ENCODE measurements at regions not wholly inside any gene's neighbourhood (a gene's known extent, or its start where the extent isn't known, plus 50 kb on each side); places are given as distances from the start of the nearest gene placed in this dataset.

DNA sequence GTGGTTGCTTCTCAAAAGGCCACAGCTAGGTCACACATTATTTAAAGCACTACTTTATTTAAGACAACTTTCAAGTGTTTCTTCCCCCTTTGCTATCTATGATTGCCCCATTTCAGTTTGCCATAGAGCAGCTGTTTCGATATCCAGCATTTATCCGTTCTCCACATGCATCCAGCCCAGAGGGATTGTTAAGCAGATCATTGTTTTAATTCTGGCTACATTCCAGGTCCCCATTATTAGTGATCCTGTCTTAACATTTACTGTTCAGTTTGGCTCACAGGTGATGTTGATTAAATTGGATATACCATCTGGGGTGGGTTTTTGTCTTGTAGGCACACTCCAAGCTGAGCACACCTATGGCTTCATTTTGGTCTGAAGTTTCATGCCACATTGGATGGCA is 638.7 kb downstream of the ZEB2 start (continued):
- TF ChIP-seq, protein P1, sequence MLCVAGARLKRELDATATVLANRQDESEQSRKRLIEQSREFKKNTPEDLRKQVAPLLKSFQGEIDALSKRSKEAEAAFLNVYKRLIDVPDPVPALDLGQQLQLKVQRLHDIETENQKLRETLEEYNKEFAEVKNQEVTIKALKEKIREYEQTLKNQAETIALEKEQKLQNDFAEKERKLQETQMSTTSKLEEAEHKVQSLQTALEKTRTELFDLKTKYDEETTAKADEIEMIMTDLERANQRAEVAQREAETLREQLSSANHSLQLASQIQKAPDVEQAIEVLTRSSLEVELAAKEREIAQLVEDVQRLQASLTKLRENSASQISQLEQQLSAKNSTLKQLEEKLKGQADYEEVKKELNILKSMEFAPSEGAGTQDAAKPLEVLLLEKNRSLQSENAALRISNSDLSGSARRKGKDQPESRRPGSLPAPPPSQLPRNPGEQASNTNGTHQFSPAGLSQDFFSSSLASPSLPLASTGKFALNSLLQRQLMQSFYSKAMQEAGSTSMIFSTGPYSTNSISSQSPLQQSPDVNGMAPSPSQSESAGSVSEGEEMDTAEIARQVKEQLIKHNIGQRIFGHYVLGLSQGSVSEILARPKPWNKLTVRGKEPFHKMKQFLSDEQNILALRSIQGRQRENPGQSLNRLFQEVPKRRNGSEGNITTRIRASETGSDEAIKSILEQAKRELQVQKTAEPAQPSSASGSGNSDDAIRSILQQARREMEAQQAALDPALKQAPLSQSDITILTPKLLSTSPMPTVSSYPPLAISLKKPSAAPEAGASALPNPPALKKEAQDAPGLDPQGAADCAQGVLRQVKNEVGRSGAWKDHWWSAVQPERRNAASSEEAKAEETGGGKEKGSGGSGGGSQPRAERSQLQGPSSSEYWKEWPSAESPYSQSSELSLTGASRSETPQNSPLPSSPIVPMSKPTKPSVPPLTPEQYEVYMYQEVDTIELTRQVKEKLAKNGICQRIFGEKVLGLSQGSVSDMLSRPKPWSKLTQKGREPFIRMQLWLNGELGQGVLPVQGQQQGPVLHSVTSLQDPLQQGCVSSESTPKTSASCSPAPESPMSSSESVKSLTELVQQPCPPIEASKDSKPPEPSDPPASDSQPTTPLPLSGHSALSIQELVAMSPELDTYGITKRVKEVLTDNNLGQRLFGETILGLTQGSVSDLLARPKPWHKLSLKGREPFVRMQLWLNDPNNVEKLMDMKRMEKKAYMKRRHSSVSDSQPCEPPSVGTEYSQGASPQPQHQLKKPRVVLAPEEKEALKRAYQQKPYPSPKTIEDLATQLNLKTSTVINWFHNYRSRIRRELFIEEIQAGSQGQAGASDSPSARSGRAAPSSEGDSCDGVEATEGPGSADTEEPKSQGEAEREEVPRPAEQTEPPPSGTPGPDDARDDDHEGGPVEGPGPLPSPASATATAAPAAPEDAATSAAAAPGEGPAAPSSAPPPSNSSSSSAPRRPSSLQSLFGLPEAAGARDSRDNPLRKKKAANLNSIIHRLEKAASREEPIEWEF (CRISPR knock-in tag; IDR thresholded peaks at IDR 0.05): no peak
- TF ChIP-seq ZNF444 (CRISPR knock-in tag; IDR thresholded peaks at IDR 0.05) (no peak), SNRNP70 (optimal IDR thresholded peaks at IDR 0.05; ENCODE audit: low read depth, low read length) (no peak), ZNF41 (CRISPR knock-in tag; conservative IDR thresholded peaks at IDR 0.05) (no peak), ZFX (CRISPR knock-in tag; IDR thresholded peaks at IDR 0.05) (no peak), RCOR1 (IDR thresholded peaks at IDR 0.05; ENCODE audit: borderline replicate concordance in 1 of 2, low read depth in 2 of 2, low read length in 2 of 2) (no peak), L3MBTL2 (IDR thresholded peaks at IDR 0.05) (no peak)
- TF ChIP-seq, protein P2, sequence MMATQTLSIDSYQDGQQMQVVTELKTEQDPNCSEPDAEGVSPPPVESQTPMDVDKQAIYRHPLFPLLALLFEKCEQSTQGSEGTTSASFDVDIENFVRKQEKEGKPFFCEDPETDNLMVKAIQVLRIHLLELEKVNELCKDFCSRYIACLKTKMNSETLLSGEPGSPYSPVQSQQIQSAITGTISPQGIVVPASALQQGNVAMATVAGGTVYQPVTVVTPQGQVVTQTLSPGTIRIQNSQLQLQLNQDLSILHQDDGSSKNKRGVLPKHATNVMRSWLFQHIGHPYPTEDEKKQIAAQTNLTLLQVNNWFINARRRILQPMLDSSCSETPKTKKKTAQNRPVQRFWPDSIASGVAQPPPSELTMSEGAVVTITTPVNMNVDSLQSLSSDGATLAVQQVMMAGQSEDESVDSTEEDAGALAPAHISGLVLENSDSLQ (IDR thresholded peaks at IDR 0.05): no peak
- TF ChIP-seq, protein P3, sequence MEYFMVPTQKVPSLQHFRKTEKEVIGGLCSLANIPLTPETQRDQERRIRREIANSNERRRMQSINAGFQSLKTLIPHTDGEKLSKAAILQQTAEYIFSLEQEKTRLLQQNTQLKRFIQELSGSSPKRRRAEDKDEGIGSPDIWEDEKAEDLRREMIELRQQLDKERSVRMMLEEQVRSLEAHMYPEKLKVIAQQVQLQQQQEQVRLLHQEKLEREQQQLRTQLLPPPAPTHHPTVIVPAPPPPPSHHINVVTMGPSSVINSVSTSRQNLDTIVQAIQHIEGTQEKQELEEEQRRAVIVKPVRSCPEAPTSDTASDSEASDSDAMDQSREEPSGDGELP (CRISPR knock-in tag; IDR thresholded peaks at IDR 0.05; ENCODE audit: borderline replicate concordance): no peak
- TF ChIP-seq, protein P4, sequence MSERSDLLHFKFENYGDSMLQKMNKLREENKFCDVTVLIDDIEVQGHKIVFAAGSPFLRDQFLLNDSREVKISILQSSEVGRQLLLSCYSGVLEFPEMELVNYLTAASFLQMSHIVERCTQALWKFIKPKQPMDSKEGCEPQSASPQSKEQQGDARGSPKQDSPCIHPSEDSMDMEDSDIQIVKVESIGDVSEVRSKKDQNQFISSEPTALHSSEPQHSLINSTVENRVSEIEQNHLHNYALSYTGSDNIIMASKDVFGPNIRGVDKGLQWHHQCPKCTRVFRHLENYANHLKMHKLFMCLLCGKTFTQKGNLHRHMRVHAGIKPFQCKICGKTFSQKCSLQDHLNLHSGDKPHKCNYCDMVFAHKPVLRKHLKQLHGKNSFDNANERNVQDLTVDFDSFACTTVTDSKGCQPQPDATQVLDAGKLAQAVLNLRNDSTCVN (CRISPR knock-in tag; IDR thresholded peaks at IDR 0.05): no peak
